ENCODE measurements at regions not wholly inside any gene's neighbourhood (a gene's known extent, or its start where the extent isn't known, plus 50 kb on each side); places are given as distances from the start of the nearest gene placed in this dataset.
"Not testable (repeated sequence)": the region's sequence is repeated elsewhere in the genome, so short reads cannot be mapped to it uniquely, and the experiment has no call there.

GRCh38 chr6:27806981-27807440, 105.2 kb downstream of the OR2B2 start:
- Mint-ChIP-seq H3K9me3 (ENCODE audit: unreplicated experiment) (peaks cover 11% of the 10 kb centered on the region), H3K4me3 (ENCODE audit: unreplicated experiment) (peak overlapping the region; percentile 91), H3K4me1 (ENCODE audit: low read depth, unreplicated experiment) (peaks cover 3% of the 10 kb centered on the region), H3K27me3 (ENCODE audit: unreplicated experiment) (peaks cover 4% of the 10 kb centered on the region), H3K27ac (ENCODE audit: unreplicated experiment) (peak overlapping the region; percentile 94), H3K36me3 (ENCODE audit: unreplicated experiment) (no peaks in the 10 kb centered on the region)
- no peak for DNase-seq
- no peak for TF ChIP-seq CTCF (IDR thresholded peaks at IDR 0.05; ENCODE audit: partially characterized antibody, unreplicated experiment)

GRCh38 chr6:27805347-27805746, 106.8 kb downstream of the OR2B2 start:
- Mint-ChIP-seq H3K4me3 (ENCODE audit: unreplicated experiment) (no peak overlapping the region), H3K9me3 (ENCODE audit: unreplicated experiment) (peaks cover 6% of the 10 kb centered on the region), H3K27ac (ENCODE audit: unreplicated experiment) (no peak overlapping the region), H3K4me1 (ENCODE audit: low read depth, unreplicated experiment) (no peaks in the 10 kb centered on the region), H3K36me3 (ENCODE audit: unreplicated experiment) (no peaks in the 10 kb centered on the region), H3K27me3 (ENCODE audit: unreplicated experiment) (peaks cover 4% of the 10 kb centered on the region)
- TF ChIP-seq CTCF (IDR thresholded peaks at IDR 0.05; ENCODE audit: partially characterized antibody, unreplicated experiment): no peak
- DNase-seq: no peak

- TF ChIP-seq CTCF (IDR thresholded peaks at IDR 0.05; ENCODE audit: partially characterized antibody, unreplicated experiment): no peak
- Mint-ChIP-seq H3K27ac (ENCODE audit: unreplicated experiment) (no peak overlapping the region), H3K36me3 (ENCODE audit: unreplicated experiment) (no peaks in the 10 kb centered on the region), H3K9me3 (ENCODE audit: unreplicated experiment) (peaks cover 5% of the 10 kb centered on the region), H3K4me3 (ENCODE audit: unreplicated experiment) (no peak overlapping the region), H3K27me3 (ENCODE audit: unreplicated experiment) (peaks cover 2% of the 10 kb centered on the region), H3K4me1 (ENCODE audit: low read depth, unreplicated experiment) (no peaks in the 10 kb centered on the region)
- no peak for DNase-seq
Measured at GRCh38 chr6:27804851-27805250, 107.3 kb downstream of the OR2B2 start.

- Mint-ChIP-seq H3K9me3 (ENCODE audit: unreplicated experiment) (peaks cover 4% of the 10 kb centered on the region), H3K36me3 (ENCODE audit: unreplicated experiment) (no peaks in the 10 kb centered on the region), H3K4me3 (ENCODE audit: unreplicated experiment) (no peak overlapping the region), H3K4me1 (ENCODE audit: low read depth, unreplicated experiment) (peaks cover 2% of the 10 kb centered on the region), H3K27ac (ENCODE audit: unreplicated experiment) (no peak overlapping the region), H3K27me3 (ENCODE audit: unreplicated experiment) (no peaks in the 10 kb centered on the region)
- TF ChIP-seq CTCF (IDR thresholded peaks at IDR 0.05; ENCODE audit: partially characterized antibody, unreplicated experiment): no peak
- no peak for DNase-seq
Measured at GRCh38 chr6:27800731-27801373, 111.3 kb downstream of the OR2B2 start.

- Mint-ChIP-seq H3K4me1 (ENCODE audit: low read depth, unreplicated experiment) (peaks cover 4% of the 10 kb centered on the region), H3K36me3 (ENCODE audit: unreplicated experiment) (no peaks in the 10 kb centered on the region)
Measured at GRCh38 chr6:27797960-27798359, 114.2 kb downstream of the OR2B2 start.

GRCh38 chr6:27796736-27797481, 115.3 kb downstream of the OR2B2 start:
- H3K36me3 Mint-ChIP-seq (ENCODE audit: unreplicated experiment); H3K9me3 Mint-ChIP-seq (ENCODE audit: unreplicated experiment); H3K4me3 Mint-ChIP-seq (ENCODE audit: unreplicated experiment); DNase-seq; H3K27me3 Mint-ChIP-seq (ENCODE audit: unreplicated experiment); H3K4me1 Mint-ChIP-seq (ENCODE audit: low read depth, unreplicated experiment); H3K27ac Mint-ChIP-seq (ENCODE audit: unreplicated experiment): not testable (repeated sequence)

More at GRCh38 chr6:27797960-27798359, 114.2 kb downstream of the OR2B2 start:
- Mint-ChIP-seq H3K27me3 (ENCODE audit: unreplicated experiment) (peaks cover 2% of the 10 kb centered on the region), H3K9me3 (ENCODE audit: unreplicated experiment) (peaks cover 6% of the 10 kb centered on the region), H3K27ac (ENCODE audit: unreplicated experiment) (no peak overlapping the region), H3K4me3 (ENCODE audit: unreplicated experiment) (no peak overlapping the region)
- no peak for DNase-seq
- TF ChIP-seq CTCF (IDR thresholded peaks at IDR 0.05; ENCODE audit: partially characterized antibody, unreplicated experiment): no peak

All from glutamatergic neuron (in vitro differentiated cells).